ENCODE measurements at regions not wholly inside any gene's neighbourhood (a gene's known extent, or its start where the extent isn't known, plus 50 kb on each side); places are given as distances from the start of the nearest gene placed in this dataset.

GRCh38 chr1:229162825-229163515 is 107.9 kb upstream of the RAB4A start:
- no peaks in the 10 kb centered on the region for H3K27me3 ChIP-seq (replicated peaks; ENCODE audit: insufficient read depth, low read length)
- no peak overlapping the region for H3K9ac ChIP-seq (ENCODE audit: low read length)

GRCh38 chr1:229164348-229164747 is 106.6 kb upstream of the RAB4A start:
- H3K27ac ChIP-seq (ENCODE audit: low read length) = no peak overlapping the region
- H3K9ac ChIP-seq (ENCODE audit: low read length) = no peak overlapping the region
- H3K4me2 ChIP-seq (ENCODE audit: low read depth, low read length) = no peak overlapping the region

More at GRCh38 chr1:229162825-229163515, 107.9 kb upstream of the RAB4A start:
- Histone ChIP-seq H3K27ac (ENCODE audit: low read length) (no peak overlapping the region), H3F3A (ENCODE audit: insufficient read depth, low read length) (no peaks in the 10 kb centered on the region), H4K20me1 (ENCODE audit: insufficient read depth, low read length) (no peaks in the 10 kb centered on the region), H3K4me2 (ENCODE audit: low read depth, low read length) (no peak overlapping the region), H3K9me3 (replicated peaks; ENCODE audit: insufficient read depth, low read length) (no peaks in the 10 kb centered on the region), H3K79me2 (ENCODE audit: low read length) (no peaks in the 10 kb centered on the region), H3K9me2 (replicated peaks; ENCODE audit: insufficient read depth, low read length) (no peaks in the 10 kb centered on the region), H3K36me3 (replicated peaks; ENCODE audit: insufficient read depth, low read length) (no peaks in the 10 kb centered on the region), H3K4me3 (ENCODE audit: low read length) (no peak overlapping the region), H3K4me1 (ENCODE audit: low read length) (peaks cover 8% of the 10 kb centered on the region; the same call in 1 of the 2 replicates), H2AFZ (ENCODE audit: low read length) (no peak overlapping the region)
- DNase-seq = no peak
- TF ChIP-seq CTCF (IDR thresholded peaks at IDR 0.05; ENCODE audit: low read length) (no peak), EZH2phosphoT487 (IDR thresholded peaks at IDR 0.05; ENCODE audit: low read length) (no peak), EZH2 (optimal IDR thresholded peaks at IDR 0.05; ENCODE audit: low read depth, low read length) (no peak)

GRCh38 chr1:229164836-229165735 is 105.8 kb upstream of the RAB4A start:
- Histone ChIP-seq H3K27ac (ENCODE audit: low read length) (no peak overlapping the region), H3F3A (ENCODE audit: insufficient read depth, low read length) (no peaks in the 10 kb centered on the region), H3K4me2 (ENCODE audit: low read depth, low read length) (peak overlapping the region; percentile 20), H3K9me3 (replicated peaks; ENCODE audit: insufficient read depth, low read length) (no peaks in the 10 kb centered on the region), H2AFZ (ENCODE audit: low read length) (peak overlapping the region; percentile 31), H3K4me3 (ENCODE audit: low read length) (no peak overlapping the region), H3K79me2 (ENCODE audit: low read length) (no peaks in the 10 kb centered on the region), H3K36me3 (replicated peaks; ENCODE audit: insufficient read depth, low read length) (no peaks in the 10 kb centered on the region), H3K27me3 (replicated peaks; ENCODE audit: insufficient read depth, low read length) (no peaks in the 10 kb centered on the region), H3K9me2 (replicated peaks; ENCODE audit: insufficient read depth, low read length) (no peaks in the 10 kb centered on the region), H3K4me1 (ENCODE audit: low read length) (peaks cover 8% of the 10 kb centered on the region; the same call in 1 of the 2 replicates), H3K9ac (ENCODE audit: low read length) (no peak overlapping the region), H4K20me1 (ENCODE audit: insufficient read depth, low read length) (no peaks in the 10 kb centered on the region)
- no peak for TF ChIP-seq EZH2 (optimal IDR thresholded peaks at IDR 0.05; ENCODE audit: low read depth, low read length)
- no peak for TF ChIP-seq EZH2phosphoT487 (IDR thresholded peaks at IDR 0.05; ENCODE audit: low read length)
- no peak for TF ChIP-seq CTCF (IDR thresholded peaks at IDR 0.05; ENCODE audit: low read length)
- peak; percentile 61 for DNase-seq

More at GRCh38 chr1:229164348-229164747, 106.6 kb upstream of the RAB4A start:
- H2AFZ ChIP-seq (ENCODE audit: low read length) = 0 out of 2 replicates have a peak overlapping the region, but pooled peaks have one; percentile 31
- H3K4me3 ChIP-seq (ENCODE audit: low read length) = no peak overlapping the region
- no peaks in the 10 kb centered on the region for H3K9me2 ChIP-seq (replicated peaks; ENCODE audit: insufficient read depth, low read length)
- H4K20me1 ChIP-seq (ENCODE audit: insufficient read depth, low read length) = no peaks in the 10 kb centered on the region
- peaks cover 8% of the 10 kb centered on the region; the same call in 1 of the 2 replicates for H3K4me1 ChIP-seq (ENCODE audit: low read length)
- no peaks in the 10 kb centered on the region for H3K79me2 ChIP-seq (ENCODE audit: low read length)
- H3K9me3 ChIP-seq (replicated peaks; ENCODE audit: insufficient read depth, low read length) = no peaks in the 10 kb centered on the region
- DNase-seq = no peak
- H3K27me3 ChIP-seq (replicated peaks; ENCODE audit: insufficient read depth, low read length) = no peaks in the 10 kb centered on the region
- TF ChIP-seq EZH2phosphoT487 (IDR thresholded peaks at IDR 0.05; ENCODE audit: low read length) (no peak), CTCF (IDR thresholded peaks at IDR 0.05; ENCODE audit: low read length) (no peak), EZH2 (optimal IDR thresholded peaks at IDR 0.05; ENCODE audit: low read depth, low read length) (no peak)
- no peaks in the 10 kb centered on the region for H3K36me3 ChIP-seq (replicated peaks; ENCODE audit: insufficient read depth, low read length)
- H3F3A ChIP-seq (ENCODE audit: insufficient read depth, low read length) = no peaks in the 10 kb centered on the region
